Endothelial cell of umbilical vein (primary cell): ENCODE measurements at regions not wholly inside any gene's neighbourhood (a gene's known extent, or its start where the extent isn't known, plus 50 kb on each side); places are given as distances from the start of the nearest gene placed in this dataset.

Experiments
- BruUV-seq: library from RNA; stranded (reverse); fragments of 400-500 nt; replicated peaks from 2 replicates; lab custom pipeline; 2021; lab: Mats Ljungman, UMichigan
- CTCF ChIA-PET: fragments of 300-600, 350-600 bp; sonication (Branson Sonifier 250); formaldehyde crosslinking; loops from one replicate; lab custom pipeline; 2021; ENCODE audit warnings: antibody characterized with exemption, inconsistent platforms; lab: Charles Lee
- POLR2A ChIA-PET: fragments of 300-600, 350-600 bp; sonication (Branson Sonifier 250); formaldehyde crosslinking; loops from one replicate; lab custom pipeline; 2021; ENCODE audit warnings: antibody characterized with exemption, inconsistent platforms; lab: Charles Lee
- DNase-seq: peaks from one replicate; pipeline ENCODE4 v3.0.0-alpha.2; 2011; ENCODE audit warnings: low read depth, low spot score
- FAIRE-seq: peaks from 2 replicates; lab custom pipeline; 2011; peaks lifted over from hg19 to GRCh38; lab: Jason Lieb, UNC
- H2AFZ ChIP-seq: 2 replicates; pipeline ENCODE4 v1.6.0; 2012; ENCODE audit warnings: low read depth, low read length, control low read depth, inconsistent platforms
- H3K27ac ChIP-seq: 2 replicates; pipeline ENCODE4 v1.5.1; 2011; ENCODE audit warnings: low read depth, mild to moderate bottlenecking, control low read depth, low read length, moderate library complexity; ENCODE audit not compliant: insufficient read depth
- H3K27me3 ChIP-seq, 2 experiments: 2 replicates each; pipeline versions ENCODE4 v1.6.0 to v1.6.1; 2011; ENCODE audit warnings: low read length in 2 of 2, mixed read lengths in 1 of 2; ENCODE audit not compliant: control insufficient read depth in 2 of 2, insufficient read depth in 2 of 2
- H3K36me3 ChIP-seq, 2 experiments: 2 replicates in 1 of 2; 3 replicates in 1 of 2; pipeline ENCODE4 v1.5.1; 2011; ENCODE audit warnings: low read length in 2 of 2, mild to moderate bottlenecking in 1 of 2, moderate library complexity in 1 of 2; ENCODE audit not compliant: control insufficient read depth in 2 of 2, insufficient read depth in 2 of 2; ENCODE audit errors: extremely low read depth in 1 of 2
- H3K4me1 ChIP-seq: 3 replicates; pipeline ENCODE4 v1.5.1; 2011; ENCODE audit warnings: mild to moderate bottlenecking, low read length; ENCODE audit not compliant: control insufficient read depth, insufficient read depth; ENCODE audit errors: extremely low read depth
- H3K4me2 ChIP-seq: 2 replicates; pipeline ENCODE4 v1.6.1; 2011; ENCODE audit warnings: low read length, control low read depth, mixed read lengths; ENCODE audit not compliant: insufficient read depth
- H3K4me3 ChIP-seq, 3 experiments: fragments of 200-600 bp in 1 of 3; sonication (generic), shearing (Covaris generic) in 1 of 3; replicated peaks in 1 of 3; 2 replicates each; pipeline ENCODE4 v1.5.1; 2011 to 2016; ENCODE audit warnings: control low read depth in 3 of 3, low read length in 3 of 3, mild to moderate bottlenecking in 2 of 3, inconsistent platforms in 1 of 3, low read depth in 1 of 3, moderate library complexity in 1 of 3; ENCODE audit not compliant: insufficient read depth in 1 of 3
- H3K79me2 ChIP-seq: 2 replicates; pipeline ENCODE4 v1.6.0; 2012; ENCODE audit warnings: low read length, inconsistent platforms; ENCODE audit not compliant: control insufficient read depth, insufficient read depth
- H3K9ac ChIP-seq: replicated peaks from 2 replicates; pipeline ENCODE3; 2011; ENCODE audit warnings: low read length, control low read depth; ENCODE audit not compliant: insufficient read depth; ENCODE audit errors: extremely low read depth
- H3K9me1 ChIP-seq: replicated peaks from 3 replicates; pipeline ENCODE4 v1.6.0; 2011; ENCODE audit warnings: mild to moderate bottlenecking, low read length; ENCODE audit not compliant: control insufficient read depth, insufficient read depth; ENCODE audit errors: extremely low read depth
- H3K9me3 ChIP-seq: replicated peaks from 2 replicates; pipeline ENCODE4 v1.5.1; 2012; ENCODE audit warnings: low read length, inconsistent platforms; ENCODE audit not compliant: control insufficient read depth, insufficient read depth
- H4K20me1 ChIP-seq: replicated peaks from 2 replicates; pipeline ENCODE3; 2011; ENCODE audit warnings: mild to moderate bottlenecking, low read length; ENCODE audit not compliant: control insufficient read depth, insufficient read depth; ENCODE audit errors: extremely low read depth
- CTCF ChIP-seq, 2 donors: IDR thresholded peaks; 1 replicate in 1 of 2; 2 replicates in 1 of 2; pipeline ENCODE4 v1.5.1; 2011; ENCODE audit warnings: low read length in 2 of 2, mild to moderate bottlenecking in 2 of 2, moderate library complexity in 2 of 2, control low read depth in 1 of 2, inconsistent platforms in 1 of 2, low read depth in 1 of 2; ENCODE audit not compliant: insufficient read depth in 1 of 2; ENCODE audit errors: extremely low read depth in 1 of 2
- EZH2 ChIP-seq: IDR thresholded peaks from 2 replicates; pipeline ENCODE4 v1.6.1; 2012; ENCODE audit warnings: borderline replicate concordance, low read depth, mild to moderate bottlenecking, moderate library complexity, low read length, inconsistent platforms; ENCODE audit not compliant: severe bottlenecking
- FOS ChIP-seq: IDR thresholded peaks from 2 replicates; pipeline ENCODE4 v1.6.1; 2011; ENCODE audit warnings: mild to moderate bottlenecking, low read length, moderate library complexity, borderline replicate concordance; ENCODE audit not compliant: insufficient read depth
- GATA2 ChIP-seq: IDR thresholded peaks from 2 replicates; pipeline ENCODE4 v1.7.0; 2011; ENCODE audit warnings: low read depth, mild to moderate bottlenecking, moderate library complexity, mixed read lengths, low read length; ENCODE audit not compliant: insufficient read length, insufficient read depth
- JUN ChIP-seq: IDR thresholded peaks from 2 replicates; pipeline ENCODE4 v1.6.1; 2011; ENCODE audit warnings: borderline replicate concordance, low read depth; ENCODE audit not compliant: insufficient read length, insufficient read depth
- MAX ChIP-seq: IDR thresholded peaks from 2 replicates; pipeline ENCODE4 v1.6.1; 2011; ENCODE audit not compliant: insufficient read depth, insufficient read length
- MYC ChIP-seq: IDR thresholded peaks from one replicate; pipeline ENCODE4 v1.6.1; 2011; ENCODE audit warnings: mild to moderate bottlenecking, low read depth, low read length
- POLR2A ChIP-seq: IDR thresholded peaks from 2 replicates; pipeline ENCODE4 v1.6.1; 2012; ENCODE audit warnings: low read depth, mild to moderate bottlenecking, control low read depth, low read length
- POLR2AphosphoS5 ChIP-seq: IDR thresholded peaks from 2 replicates; pipeline ENCODE4 v1.6.1; 2012; ENCODE audit warnings: low read depth, mild to moderate bottlenecking, control low read depth, low read length, moderate library complexity; ENCODE audit not compliant: insufficient read depth
- dilution Hi-C: fragments of 300-500 bp; cut with MboI; formaldehyde crosslinking; loops from one replicate; pipeline ENCODE4 v1.15.0; 2019; ENCODE audit warnings: low sequenced_read_pairs; ENCODE audit not compliant: extremely low pct_ligation_motif_present
- intact Hi-C: fragments of 100-400 bp; cut with micrococcal nuclease; formaldehyde crosslinking; loops from one replicate; pipeline ENCODE4 v1.10.0; 2022

GRCh38 chr3:145889730-145890129, 271.3 kb downstream of the PLOD2 start:
- Histone ChIP-seq H3K27ac (no peak overlapping the region), H2AFZ (no peak overlapping the region), H4K20me1 (no peaks in the 10 kb centered on the region), H3K9ac (no peak overlapping the region), H3K79me2 (no peaks in the 10 kb centered on the region), H3K9me1 (no peaks in the 10 kb centered on the region), H3K4me1 (no peaks in the 10 kb centered on the region), H3K9me3 (no peaks in the 10 kb centered on the region), H3K4me3 (no peak overlapping the region), H3K27me3 (peaks cover 0 to 1% of the 10 kb centered on the region in 2 experiments), H3K36me3 (no peaks in the 10 kb centered on the region), H3K4me2 (no peak overlapping the region)
- ChIA-PET POLR2A (no interaction called here), CTCF (no interaction called here)
- TF ChIP-seq FOS: no peak
- FAIRE-seq: no peak
- no TSS peak for BruUV-seq
- intact Hi-C loops: no loop called here
- no peak for DNase-seq
- dilution Hi-C loops: no loop called here

GRCh38 chr3:145892869-145893268, 268.1 kb downstream of the PLOD2 start:
- no peaks in the 10 kb centered on the region for H4K20me1 ChIP-seq
- H3K27ac ChIP-seq: no peak overlapping the region
- H3K79me2 ChIP-seq: no peaks in the 10 kb centered on the region
- TF ChIP-seq MYC (no peak), CTCF (IDR thresholded peaks at IDR 0.05; ENCODE audit: extremely low read depth in 1 of 2, insufficient read depth in 1 of 2, low read depth in 1 of 2, low read length in 2 of 2) (no peak), GATA2 (no peak), JUN (no peak), FOS (no peak), POLR2A (no peak), POLR2AphosphoS5 (no peak), MAX (no peak), EZH2 (no peak)
- POLR2A ChIA-PET: no interaction called here
- H3K4me2 ChIP-seq: no peak overlapping the region
- H2AFZ ChIP-seq: no peak overlapping the region
- H3K4me3 ChIP-seq: no peak overlapping the region
- no peaks in the 10 kb centered on the region for H3K4me1 ChIP-seq
- H3K9me1 ChIP-seq: no peaks in the 10 kb centered on the region
- no peaks in the 10 kb centered on the region for H3K9me3 ChIP-seq
- intact Hi-C loops (no loop called here), dilution Hi-C loops (no loop called here)
- FAIRE-seq: no peak
- no TSS peak for BruUV-seq
- H3K27me3 ChIP-seq: peaks cover 0 to 1% of the 10 kb centered on the region in 2 experiments
- H3K9ac ChIP-seq: no peak overlapping the region
- CTCF ChIA-PET: no interaction called here
- H3K36me3 ChIP-seq: no peaks in the 10 kb centered on the region
- no peak for DNase-seq
